ENCODE measurements at regions not wholly inside any gene's neighbourhood (a gene's known extent, or its start where the extent isn't known, plus 50 kb on each side); places are given as distances from the start of the nearest gene placed in this dataset.

- no peak for TF ChIP-seq ZFP3 (CRISPR knock-in tag; IDR thresholded peaks at IDR 0.05)
- TF ChIP-seq CSRNP3 (CRISPR knock-in tag; IDR thresholded peaks at IDR 0.05), result no peak
- TF ChIP-seq ZNF565 (CRISPR knock-in tag; conservative IDR thresholded peaks at IDR 0.05; ENCODE audit: low read depth), result no peak
- no peak for TF ChIP-seq CSDC2 (CRISPR knock-in tag; IDR thresholded peaks at IDR 0.05)
- no peak for TF ChIP-seq ISL1 (CRISPR knock-in tag; IDR thresholded peaks at IDR 0.05)
- TF ChIP-seq ZC3H10 (CRISPR knock-in tag; IDR thresholded peaks at IDR 0.05), result no peak
- no peak for TF ChIP-seq TSHZ2 (CRISPR knock-in tag; IDR thresholded peaks at IDR 0.05)
- TF ChIP-seq PATZ1 (CRISPR knock-in tag; IDR thresholded peaks at IDR 0.05; ENCODE audit: borderline replicate concordance), result no peak
- TF ChIP-seq RARB (CRISPR knock-in tag; IDR thresholded peaks at IDR 0.05), result no peak
- TF ChIP-seq TCF4 (CRISPR knock-in tag; IDR thresholded peaks at IDR 0.05; ENCODE audit: borderline replicate concordance), result no peak
- TF ChIP-seq ZFP30 (CRISPR knock-in tag; IDR thresholded peaks at IDR 0.05), result no peak
- TF ChIP-seq OSR1 (CRISPR knock-in tag; IDR thresholded peaks at IDR 0.05), result no peak
- TF ChIP-seq ESRRG (CRISPR knock-in tag; IDR thresholded peaks at IDR 0.05), result no peak
These were observed 60.7 kb upstream of the PLAC1 start for GRCh38 chrX:134718966-134719317.

All from SK-N-SH treated with all-trans-retinoic acid at 6 μM for 48 hours (cell line).